ENCODE measurements at regions not wholly inside any gene's neighbourhood (a gene's known extent, or its start where the extent isn't known, plus 50 kb on each side); places are given as distances from the start of the nearest gene placed in this dataset.
A peak's percentile ranks its signal among the peaks of the same experiment; 100 is the strongest.

DNA sequence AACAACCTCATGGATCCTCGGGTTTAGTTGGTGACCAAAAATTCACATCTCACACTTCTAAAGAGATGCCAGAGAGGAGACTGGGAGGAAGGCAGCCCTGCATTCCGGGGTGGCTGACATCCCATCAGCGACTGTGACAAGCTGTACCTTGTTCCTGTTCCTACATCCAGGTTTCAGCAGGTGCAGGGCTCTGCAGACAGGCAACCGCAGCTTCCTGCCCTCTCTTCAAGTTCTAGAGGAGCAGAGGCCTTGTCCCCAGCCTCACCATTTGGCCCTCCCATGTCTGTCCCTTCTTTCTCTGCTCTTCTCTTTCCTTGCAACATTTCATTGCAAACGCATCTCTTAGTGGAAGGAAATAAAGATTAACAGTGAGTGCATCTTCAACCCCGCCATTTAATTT lies 454.6 kb downstream of the IRX1 start:
- Histone ChIP-seq H3K4me3 (ENCODE audit: low read length) (no peak overlapping the region), H3K27ac (ENCODE audit: low read length) (no peak overlapping the region), H3K36me3 (replicated peaks; ENCODE audit: insufficient read depth, low read length) (no peaks in the 10 kb centered on the region), H2AFZ (ENCODE audit: low read length) (no peak overlapping the region), H3K4me2 (ENCODE audit: low read depth, low read length) (no peak overlapping the region), H3K9ac (ENCODE audit: low read length) (no peak overlapping the region), H3K9me2 (replicated peaks; ENCODE audit: insufficient read depth, low read length) (no peaks in the 10 kb centered on the region), H3K4me1 (ENCODE audit: low read length) (peaks cover 18% of the 10 kb centered on the region), H3F3A (ENCODE audit: insufficient read depth, low read length) (no peaks in the 10 kb centered on the region), H3K79me2 (ENCODE audit: low read length) (no peaks in the 10 kb centered on the region), H3K27me3 (replicated peaks; ENCODE audit: insufficient read depth, low read length) (no peaks in the 10 kb centered on the region), H3K9me3 (replicated peaks; ENCODE audit: insufficient read depth, low read length) (no peaks in the 10 kb centered on the region), H4K20me1 (ENCODE audit: insufficient read depth, low read length) (no peaks in the 10 kb centered on the region)
- DNase-seq, result peak; percentile 54
- TF ChIP-seq EZH2 (optimal IDR thresholded peaks at IDR 0.05; ENCODE audit: low read depth, low read length) (no peak), EZH2phosphoT487 (IDR thresholded peaks at IDR 0.05; ENCODE audit: low read length) (no peak)
- TF ChIP-seq, protein P1, sequence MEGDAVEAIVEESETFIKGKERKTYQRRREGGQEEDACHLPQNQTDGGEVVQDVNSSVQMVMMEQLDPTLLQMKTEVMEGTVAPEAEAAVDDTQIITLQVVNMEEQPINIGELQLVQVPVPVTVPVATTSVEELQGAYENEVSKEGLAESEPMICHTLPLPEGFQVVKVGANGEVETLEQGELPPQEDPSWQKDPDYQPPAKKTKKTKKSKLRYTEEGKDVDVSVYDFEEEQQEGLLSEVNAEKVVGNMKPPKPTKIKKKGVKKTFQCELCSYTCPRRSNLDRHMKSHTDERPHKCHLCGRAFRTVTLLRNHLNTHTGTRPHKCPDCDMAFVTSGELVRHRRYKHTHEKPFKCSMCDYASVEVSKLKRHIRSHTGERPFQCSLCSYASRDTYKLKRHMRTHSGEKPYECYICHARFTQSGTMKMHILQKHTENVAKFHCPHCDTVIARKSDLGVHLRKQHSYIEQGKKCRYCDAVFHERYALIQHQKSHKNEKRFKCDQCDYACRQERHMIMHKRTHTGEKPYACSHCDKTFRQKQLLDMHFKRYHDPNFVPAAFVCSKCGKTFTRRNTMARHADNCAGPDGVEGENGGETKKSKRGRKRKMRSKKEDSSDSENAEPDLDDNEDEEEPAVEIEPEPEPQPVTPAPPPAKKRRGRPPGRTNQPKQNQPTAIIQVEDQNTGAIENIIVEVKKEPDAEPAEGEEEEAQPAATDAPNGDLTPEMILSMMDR (IDR thresholded peaks at IDR 0.05; ENCODE audit: low read length), result no peak

DNA sequence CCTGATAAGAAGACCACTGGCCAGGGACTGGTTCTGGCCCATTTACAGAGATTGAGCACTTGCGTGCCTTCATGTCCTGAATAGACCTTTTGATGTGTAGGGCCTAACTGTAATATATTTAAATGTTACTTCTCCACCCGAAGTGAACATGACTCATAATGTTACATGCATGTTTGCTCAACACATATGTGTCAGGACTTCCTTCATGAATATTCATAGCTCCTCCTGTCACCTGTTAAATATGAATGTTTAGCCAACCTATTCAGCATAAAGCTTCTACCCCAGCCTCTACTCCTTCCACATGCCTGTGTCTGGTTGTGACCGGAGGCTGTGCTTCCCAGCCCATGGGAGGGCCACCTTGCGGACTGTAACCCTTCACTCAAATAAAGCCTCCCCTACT lies 457.5 kb downstream of the IRX1 start:
- Histone ChIP-seq H3K9me2 (replicated peaks; ENCODE audit: insufficient read depth, low read length) (no peaks in the 10 kb centered on the region), H4K20me1 (ENCODE audit: insufficient read depth, low read length) (no peaks in the 10 kb centered on the region), H3K9ac (ENCODE audit: low read length) (no peak overlapping the region), H3K9me3 (replicated peaks; ENCODE audit: insufficient read depth, low read length) (no peaks in the 10 kb centered on the region), H3K4me3 (ENCODE audit: low read length) (no peak overlapping the region), H3F3A (ENCODE audit: insufficient read depth, low read length) (no peaks in the 10 kb centered on the region), H3K36me3 (replicated peaks; ENCODE audit: insufficient read depth, low read length) (no peaks in the 10 kb centered on the region), H2AFZ (ENCODE audit: low read length) (no peak overlapping the region), H3K79me2 (ENCODE audit: low read length) (no peaks in the 10 kb centered on the region), H3K27me3 (replicated peaks; ENCODE audit: insufficient read depth, low read length) (no peaks in the 10 kb centered on the region), H3K4me1 (ENCODE audit: low read length) (peaks cover 18% of the 10 kb centered on the region), H3K4me2 (ENCODE audit: low read depth, low read length) (no peak overlapping the region), H3K27ac (ENCODE audit: low read length) (no peak overlapping the region)
- TF ChIP-seq, protein P1 (IDR thresholded peaks at IDR 0.05; ENCODE audit: low read length), result no peak
- TF ChIP-seq EZH2 (optimal IDR thresholded peaks at IDR 0.05; ENCODE audit: low read depth, low read length) (no peak), EZH2phosphoT487 (IDR thresholded peaks at IDR 0.05; ENCODE audit: low read length) (no peak)
- no peak for DNase-seq

DNA sequence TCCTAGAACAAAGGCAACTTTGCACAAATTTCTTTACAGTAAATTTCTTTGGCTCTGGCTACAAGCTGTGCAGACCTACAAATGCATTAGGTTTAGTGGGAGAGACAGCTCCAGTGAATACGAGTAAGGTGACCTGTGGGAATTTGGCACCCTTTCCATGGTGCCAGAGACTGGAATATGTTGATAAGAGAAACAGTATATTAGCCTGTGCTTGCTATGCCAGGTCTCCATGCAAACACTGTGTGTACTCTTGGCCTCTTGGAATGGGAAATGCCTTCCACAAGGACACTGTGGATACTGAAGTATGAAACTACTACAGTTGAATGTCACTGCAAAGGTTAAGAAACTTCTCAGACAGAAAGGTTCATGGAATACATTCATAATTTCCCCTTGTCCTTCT lies 458.5 kb downstream of the IRX1 start:
- H3K27ac ChIP-seq (ENCODE audit: low read length), result no peak overlapping the region
- no peak overlapping the region for H3K4me2 ChIP-seq (ENCODE audit: low read depth, low read length)
- no peaks in the 10 kb centered on the region for H3K79me2 ChIP-seq (ENCODE audit: low read length)
- H3K27me3 ChIP-seq (replicated peaks; ENCODE audit: insufficient read depth, low read length), result no peaks in the 10 kb centered on the region
- no peaks in the 10 kb centered on the region for H4K20me1 ChIP-seq (ENCODE audit: insufficient read depth, low read length)
- no peak overlapping the region for H3K9ac ChIP-seq (ENCODE audit: low read length)
- no peak for DNase-seq
- no peaks in the 10 kb centered on the region for H3K9me2 ChIP-seq (replicated peaks; ENCODE audit: insufficient read depth, low read length)
- H3K9me3 ChIP-seq (replicated peaks; ENCODE audit: insufficient read depth, low read length), result no peaks in the 10 kb centered on the region
- TF ChIP-seq, protein P1 (IDR thresholded peaks at IDR 0.05; ENCODE audit: low read length), result no peak
- TF ChIP-seq EZH2 (optimal IDR thresholded peaks at IDR 0.05; ENCODE audit: low read depth, low read length) (no peak), EZH2phosphoT487 (IDR thresholded peaks at IDR 0.05; ENCODE audit: low read length) (no peak)
- no peaks in the 10 kb centered on the region for H3K36me3 ChIP-seq (replicated peaks; ENCODE audit: insufficient read depth, low read length)
- peaks cover 18% of the 10 kb centered on the region for H3K4me1 ChIP-seq (ENCODE audit: low read length)
- no peak overlapping the region for H2AFZ ChIP-seq (ENCODE audit: low read length)
- no peak overlapping the region for H3K4me3 ChIP-seq (ENCODE audit: low read length)
- H3F3A ChIP-seq (ENCODE audit: insufficient read depth, low read length), result no peaks in the 10 kb centered on the region

Data from MM.1S (cell line).